NCI-H345 treated with DMSO at 0.1 percent for 48 hours (cell line): ENCODE measurements at regions not wholly inside any gene's neighbourhood (a gene's known extent, or its start where the extent isn't known, plus 50 kb on each side); places are given as distances from the start of the nearest gene placed in this dataset.

ENCODE experiments used
- DNase-seq: peaks from one replicate; lab custom pipeline; 2025; ENCODE audit not compliant: unreplicated experiment; lab: John Stamatoyannopoulos, UW

GRCh38 chr6:167509853-167510220 lies 185.0 kb downstream of the TTLL2 start:
- no peak for DNase-seq

GRCh38 chr6:167510648-167511047 lies 185.8 kb downstream of the TTLL2 start:
- DNase-seq, result no peak

- no peak for DNase-seq
Measured at GRCh38 chr6:167512696-167513375, 187.9 kb downstream of the TTLL2 start.

- no peak for DNase-seq
Measured at GRCh38 chr6:167513778-167514177, 188.9 kb downstream of the TTLL2 start.

GRCh38 chr6:167514524-167514923 lies 189.6 kb downstream of the TTLL2 start:
- no peak for DNase-seq

- DNase-seq, result no peak
Measured at GRCh38 chr6:167515873-167516507, 191.1 kb downstream of the TTLL2 start.

- no peak for DNase-seq
Measured at GRCh38 chr6:167517254-167517916, 192.5 kb downstream of the TTLL2 start.

- no peak for DNase-seq
Measured at GRCh38 chr6:167523426-167523825, 198.5 kb downstream of the TTLL2 start.

GRCh38 chr6:167524261-167525111 lies 199.6 kb downstream of the TTLL2 start:
- DNase-seq, result no peak

GRCh38 chr6:167525774-167526173 lies 200.9 kb downstream of the TTLL2 start:
- DNase-seq, result no peak

GRCh38 chr6:167526465-167527368 lies 201.8 kb downstream of the TTLL2 start:
- no peak for DNase-seq

- no peak for DNase-seq
Measured at GRCh38 chr6:167528239-167528638, 203.4 kb downstream of the TTLL2 start.

- no peak for DNase-seq
Measured at GRCh38 chr6:167528976-167529375, 204.1 kb downstream of the TTLL2 start.

GRCh38 chr6:167529444-167530335 lies 204.8 kb downstream of the TTLL2 start:
- no peak for DNase-seq

- no peak for DNase-seq
Measured at GRCh38 chr6:167530951-167531350, 206.1 kb downstream of the TTLL2 start.

GRCh38 chr6:167532410-167533288 lies 207.8 kb downstream of the TTLL2 start:
- no peak for DNase-seq

GRCh38 chr6:167533851-167534250 lies 209.0 kb downstream of the TTLL2 start:
- no peak for DNase-seq

- DNase-seq, result no peak
Measured at GRCh38 chr6:167537816-167538215, 212.9 kb downstream of the TTLL2 start.
